ENCODE measurements at regions not wholly inside any gene's neighbourhood (a gene's known extent, or its start where the extent isn't known, plus 50 kb on each side); places are given as distances from the start of the nearest gene placed in this dataset.
"Not testable (repeated sequence)": the region's sequence is repeated elsewhere in the genome, so short reads cannot be mapped to it uniquely, and the experiment has no call there.

DNA sequence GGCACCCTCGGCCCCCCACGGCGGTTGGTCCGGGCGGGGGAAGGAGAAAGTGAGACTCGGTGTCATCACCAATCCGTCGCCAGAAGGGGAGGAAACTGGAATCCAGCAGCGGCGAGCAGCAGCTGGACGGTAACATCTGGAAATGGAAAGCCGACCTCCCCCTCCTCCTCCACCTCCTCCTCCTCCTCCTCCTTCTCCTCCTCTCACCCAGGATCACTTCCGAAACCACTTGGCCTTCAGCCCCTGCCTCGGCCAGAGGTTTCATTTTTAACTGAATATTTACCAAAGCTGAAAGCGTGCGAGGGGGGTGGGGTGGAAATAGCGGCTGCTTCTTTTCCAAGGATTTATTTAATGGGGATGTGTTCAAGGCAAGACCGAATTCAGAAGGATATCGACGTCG, 72.5 kb upstream of the NBPF9 start:
- TF ChIP-seq POLR2AphosphoS5, SPI1, POU2F2, POLR2A (IDR thresholded peaks at IDR 0.05; ENCODE audit: low read depth, low read length): not testable (repeated sequence)
